PC-9 (cell line): ENCODE measurements at regions not wholly inside any gene's neighbourhood (a gene's known extent, or its start where the extent isn't known, plus 50 kb on each side); places are given as distances from the start of the nearest gene placed in this dataset.

Experiments
- EZH2 ChIP-seq: fragments of 200-600 bp; sonication (generic); IDR thresholded peaks from 2 replicates; pipeline ENCODE4 v1.8.0; 2017; ENCODE audit warnings: antibody characterized with exemption, low read depth
- TF ChIP-seq, protein P1 (sequence below): fragments of 200-600 bp; sonication (generic); conservative IDR thresholded peaks from 2 replicates; pipeline ENCODE4 v1.6.1; 2017; ENCODE audit warnings: mixed run types, antibody characterized with exemption, mild to moderate bottlenecking, moderate library complexity

DNA sequence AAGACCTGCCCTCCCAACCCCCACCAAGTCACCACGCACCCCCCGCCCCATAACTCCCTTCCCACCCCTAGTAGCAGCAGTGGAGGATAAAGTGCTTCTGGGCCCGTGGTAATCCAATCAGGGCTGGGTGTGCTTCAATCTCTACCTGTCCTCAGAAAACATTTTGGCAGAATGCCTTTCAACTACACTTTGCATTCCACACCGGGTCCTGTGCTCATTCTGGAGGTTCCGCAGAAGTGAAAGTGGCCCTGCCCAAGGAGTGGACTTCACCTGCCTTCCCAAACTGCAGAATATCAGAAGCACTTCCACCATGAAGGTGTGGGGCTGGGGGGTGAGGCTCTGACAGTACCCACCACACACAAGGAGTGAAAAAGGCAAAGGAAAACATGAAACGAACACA lies 322.3 kb downstream of the DHX15 start:
- TF ChIP-seq, protein P1, sequence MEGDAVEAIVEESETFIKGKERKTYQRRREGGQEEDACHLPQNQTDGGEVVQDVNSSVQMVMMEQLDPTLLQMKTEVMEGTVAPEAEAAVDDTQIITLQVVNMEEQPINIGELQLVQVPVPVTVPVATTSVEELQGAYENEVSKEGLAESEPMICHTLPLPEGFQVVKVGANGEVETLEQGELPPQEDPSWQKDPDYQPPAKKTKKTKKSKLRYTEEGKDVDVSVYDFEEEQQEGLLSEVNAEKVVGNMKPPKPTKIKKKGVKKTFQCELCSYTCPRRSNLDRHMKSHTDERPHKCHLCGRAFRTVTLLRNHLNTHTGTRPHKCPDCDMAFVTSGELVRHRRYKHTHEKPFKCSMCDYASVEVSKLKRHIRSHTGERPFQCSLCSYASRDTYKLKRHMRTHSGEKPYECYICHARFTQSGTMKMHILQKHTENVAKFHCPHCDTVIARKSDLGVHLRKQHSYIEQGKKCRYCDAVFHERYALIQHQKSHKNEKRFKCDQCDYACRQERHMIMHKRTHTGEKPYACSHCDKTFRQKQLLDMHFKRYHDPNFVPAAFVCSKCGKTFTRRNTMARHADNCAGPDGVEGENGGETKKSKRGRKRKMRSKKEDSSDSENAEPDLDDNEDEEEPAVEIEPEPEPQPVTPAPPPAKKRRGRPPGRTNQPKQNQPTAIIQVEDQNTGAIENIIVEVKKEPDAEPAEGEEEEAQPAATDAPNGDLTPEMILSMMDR = no peak
- TF ChIP-seq EZH2 = no peak
